Keratinocyte (primary cell): ENCODE measurements at regions not wholly inside any gene's neighbourhood (a gene's known extent, or its start where the extent isn't known, plus 50 kb on each side); places are given as distances from the start of the nearest gene placed in this dataset.
A peak's percentile ranks its signal among the peaks of the same experiment; 100 is the strongest.

Source experiments
- DNase-seq: peaks from one replicate; pipeline ENCODE4 v3.0.0-alpha.2; 2011; ENCODE audit warnings: low read depth, missing footprints, low spot score
- FAIRE-seq: peaks from 2 replicates; lab custom pipeline; 2011; peaks lifted over from hg19 to GRCh38; lab: Jason Lieb, UNC
- H2AFZ ChIP-seq: 2 replicates; pipeline ENCODE4 v1.6.0; 2012; ENCODE audit warnings: low read length, control low read depth, inconsistent platforms; ENCODE audit not compliant: control insufficient read depth
- H3K27ac ChIP-seq: 2 replicates; pipeline ENCODE4 v1.5.1; 2011; ENCODE audit warnings: low read length; ENCODE audit not compliant: control insufficient read depth, insufficient read depth
- H3K27me3 ChIP-seq: 3 replicates; pipeline ENCODE4 v1.6.0; 2011; ENCODE audit warnings: low read length; ENCODE audit not compliant: control insufficient read depth, insufficient read depth; ENCODE audit errors: extremely low read depth
- H3K36me3 ChIP-seq, 2 experiments: 2 replicates in 1 of 2; 3 replicates in 1 of 2; pipeline ENCODE4 v1.5.1; 2011; ENCODE audit warnings: low read length in 2 of 2, mild to moderate bottlenecking in 1 of 2; ENCODE audit not compliant: control insufficient read depth in 2 of 2, insufficient read depth in 2 of 2; ENCODE audit errors: extremely low read depth in 1 of 2
- H3K4me1 ChIP-seq: 3 replicates; pipeline ENCODE4 v1.5.1; 2011; ENCODE audit warnings: low read length; ENCODE audit not compliant: control insufficient read depth, insufficient read depth; ENCODE audit errors: extremely low read depth
- H3K4me2 ChIP-seq: 3 replicates; pipeline ENCODE4 v1.6.0; 2011; ENCODE audit warnings: low read depth, low read length; ENCODE audit not compliant: control insufficient read depth, insufficient read depth; ENCODE audit errors: extremely low read depth
- H3K4me3 ChIP-seq, 3 experiments: fragments of 200-600 bp in 1 of 3; sonication (generic) in 1 of 3; 2 replicates in 2 of 3; 3 replicates in 1 of 3; pipeline ENCODE4 v1.5.1; 2011 to 2016; ENCODE audit warnings: low read length in 3 of 3, mild to moderate bottlenecking in 3 of 3, control low read depth in 2 of 3, inconsistent platforms in 1 of 3, low read depth in 1 of 3, mixed read lengths in 1 of 3, mixed run types in 1 of 3, moderate library complexity in 1 of 3; ENCODE audit not compliant: control insufficient read depth in 2 of 3, insufficient read depth in 2 of 3; ENCODE audit errors: extremely low read depth in 1 of 3
- H3K79me2 ChIP-seq: 2 replicates; pipeline ENCODE4 v1.6.0; 2012; ENCODE audit warnings: low read length; ENCODE audit not compliant: control insufficient read depth, insufficient read depth
- H3K9ac ChIP-seq: 3 replicates; pipeline ENCODE4 v1.6.0; 2011; ENCODE audit warnings: low read length; ENCODE audit not compliant: control insufficient read depth, insufficient read depth; ENCODE audit errors: extremely low read depth
- H3K9me1 ChIP-seq: 3 replicates; pipeline ENCODE4 v1.6.0; 2011; ENCODE audit warnings: low read length; ENCODE audit not compliant: control insufficient read depth, insufficient read depth; ENCODE audit errors: extremely low read depth
- H3K9me3 ChIP-seq: 2 replicates; pipeline ENCODE4 v1.5.1; 2012; ENCODE audit warnings: low read depth, low read length; ENCODE audit not compliant: control insufficient read depth
- H4K20me1 ChIP-seq: 3 replicates; pipeline ENCODE4 v1.6.0; 2011; ENCODE audit warnings: low read length; ENCODE audit not compliant: control insufficient read depth, insufficient read depth; ENCODE audit errors: extremely low read depth
- CTCF ChIP-seq, 3 experiments: IDR thresholded peaks in 1 of 3; conservative IDR thresholded peaks in 1 of 3; optimal IDR thresholded peaks in 1 of 3; 2 replicates in 2 of 3; 3 replicates in 1 of 3; pipeline versions ENCODE3 to v1.5.1; 2011; ENCODE audit warnings: low read length in 3 of 3, mild to moderate bottlenecking in 3 of 3, moderate library complexity in 2 of 3, control low read depth in 1 of 3, inconsistent platforms in 1 of 3; ENCODE audit not compliant: insufficient read depth in 2 of 3; ENCODE audit errors: extremely low read depth in 1 of 3
- EZH2 ChIP-seq: IDR thresholded peaks from one replicate; pipeline ENCODE4 v1.6.1; 2012; ENCODE audit warnings: inconsistent platforms, mild to moderate bottlenecking, low read length, moderate library complexity
- dilution Hi-C: fragments of 300-500 bp; cut with MboI; formaldehyde crosslinking; loops from one replicate; pipeline ENCODE4 v1.7.0; 2020; ENCODE audit warnings: low sequenced_read_pairs; ENCODE audit not compliant: extremely low pct_ligation_motif_present

- dilution Hi-C loops, result no loop called here
- FAIRE-seq (peak; percentile 58), DNase-seq (peak; percentile 7)
- H3K4me2 ChIP-seq, result no peak overlapping the region
- no peaks in the 10 kb centered on the region for H3K9me1 ChIP-seq
- H3K4me1 ChIP-seq, result peaks cover 7% of the 10 kb centered on the region
- H3K9ac ChIP-seq, result no peak overlapping the region
- peaks cover 2 to 10% of the 10 kb centered on the region in 2 experiments for H3K36me3 ChIP-seq
- TF ChIP-seq EZH2 (no peak), CTCF (optimal IDR thresholded peaks at IDR 0.05 in 1 of 3, IDR thresholded peaks at IDR 0.05 in 1 of 3, conservative IDR thresholded peaks at IDR 0.05 in 1 of 3; ENCODE audit: extremely low read depth in 1 of 3, insufficient read depth in 2 of 3, low read length in 3 of 3) (no peak)
- H3K79me2 ChIP-seq, result no peaks in the 10 kb centered on the region
- H4K20me1 ChIP-seq, result no peaks in the 10 kb centered on the region
- no peaks in the 10 kb centered on the region for H3K27me3 ChIP-seq
- H2AFZ ChIP-seq, result no peak overlapping the region
- peaks cover 1% of the 10 kb centered on the region for H3K9me3 ChIP-seq
- H3K4me3 ChIP-seq, result no peak overlapping the region
- H3K27ac ChIP-seq, result no peak overlapping the region
These were observed 89.8 kb downstream of the CYB561 start for GRCh38 chr17:63356337-63356757.

- no peak for FAIRE-seq
- Histone ChIP-seq H3K4me3 (no peak overlapping the region), H3K4me1 (peaks cover 7% of the 10 kb centered on the region), H3K9ac (no peak overlapping the region), H3K27me3 (no peaks in the 10 kb centered on the region), H2AFZ (no peak overlapping the region), H4K20me1 (no peaks in the 10 kb centered on the region), H3K4me2 (no peak overlapping the region), H3K27ac (no peak overlapping the region), H3K9me1 (no peaks in the 10 kb centered on the region), H3K79me2 (no peaks in the 10 kb centered on the region), H3K9me3 (peaks cover 1% of the 10 kb centered on the region), H3K36me3 (peaks cover 2 to 16% of the 10 kb centered on the region in 2 experiments)
- DNase-seq, result no peak
- TF ChIP-seq EZH2 (no peak), CTCF (optimal IDR thresholded peaks at IDR 0.05 in 1 of 3, IDR thresholded peaks at IDR 0.05 in 1 of 3, conservative IDR thresholded peaks at IDR 0.05 in 1 of 3; ENCODE audit: extremely low read depth in 1 of 3, insufficient read depth in 2 of 3, low read length in 3 of 3) (no peak)
- dilution Hi-C loops, result no loop called here
These were observed 87.8 kb downstream of the CYB561 start for GRCh38 chr17:63358111-63358839.
